NCI-H128 (cell line): ENCODE measurements at regions not wholly inside any gene's neighbourhood (a gene's known extent, or its start where the extent isn't known, plus 50 kb on each side); places are given as distances from the start of the nearest gene placed in this dataset.
"Not testable (repeated sequence)": the region's sequence is repeated elsewhere in the genome, so short reads cannot be mapped to it uniquely, and the experiment has no call there.

Experiments
- DNase-seq: peaks from one replicate; lab custom pipeline; 2025; ENCODE audit not compliant: unreplicated experiment; lab: John Stamatoyannopoulos, UW

- not testable (repeated sequence) for DNase-seq
These were observed 524.3 kb upstream of the CADM1 start for GRCh38 chr11:116028506-116028905.

- DNase-seq, result no peak
These were observed 495.2 kb upstream of the CADM1 start for GRCh38 chr11:115999437-115999836.

DNA sequence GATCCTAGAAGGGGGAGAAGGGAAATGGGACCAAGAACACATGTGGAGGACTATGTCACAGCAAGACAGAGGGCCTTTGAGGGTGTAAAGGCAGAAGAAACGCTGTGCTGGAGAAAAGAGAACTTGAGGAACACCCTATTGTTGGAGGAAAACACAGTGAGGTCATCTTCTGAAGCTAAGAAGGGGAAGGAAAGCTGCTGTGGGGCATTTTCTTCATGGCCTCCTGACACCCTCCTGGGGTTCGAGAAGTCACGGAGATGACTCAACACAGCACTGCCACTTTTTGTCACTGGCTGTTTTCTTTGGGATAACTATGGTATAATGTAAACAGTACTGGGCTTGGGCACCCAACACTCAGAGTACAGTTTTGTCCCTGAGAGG lies 492.6 kb upstream of the CADM1 start:
- no peak for DNase-seq

- no peak for DNase-seq
These were observed 492.1 kb upstream of the CADM1 start for GRCh38 chr11:115996125-115996807.

DNA sequence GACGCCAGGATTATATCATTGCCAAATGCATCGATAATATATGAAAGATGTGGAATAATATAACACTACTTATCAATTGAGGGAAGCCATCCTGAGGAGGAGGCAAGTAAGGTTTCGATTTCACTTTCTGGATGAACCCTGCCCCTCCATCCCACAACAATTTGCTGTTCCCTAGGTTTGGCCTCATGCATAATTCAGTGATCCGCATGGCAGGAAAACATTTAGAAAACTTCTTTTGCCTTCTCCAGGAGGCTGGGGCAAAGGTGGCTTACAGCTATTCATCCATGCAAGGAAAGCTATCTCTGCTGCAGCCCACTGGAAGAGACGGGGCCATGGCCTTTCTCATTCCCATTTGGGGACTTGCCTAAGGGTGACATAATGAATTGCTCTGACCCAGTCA lies 489.4 kb upstream of the CADM1 start:
- DNase-seq, result no peak

DNA sequence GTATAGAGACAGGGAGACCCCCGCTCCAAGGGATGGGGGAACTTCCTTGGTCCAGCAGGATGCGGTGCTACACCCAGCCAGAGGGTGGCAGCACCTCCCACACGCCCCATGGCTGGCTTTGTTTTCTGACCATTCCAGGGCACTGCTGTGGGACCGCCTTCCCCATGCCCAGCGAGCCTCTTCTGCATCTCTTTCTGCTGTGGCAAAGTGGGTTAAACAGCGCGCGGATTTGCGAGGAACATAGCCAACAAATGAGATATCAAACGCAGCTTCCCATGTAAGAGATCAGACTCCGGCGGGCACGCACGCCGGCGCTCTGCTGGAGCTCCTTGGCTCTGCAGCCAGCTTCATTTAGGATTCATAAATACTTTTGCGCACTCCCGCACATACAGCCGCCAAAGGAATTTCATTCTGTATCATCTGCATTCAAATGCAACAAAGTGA lies 485.8 kb upstream of the CADM1 start:
- DNase-seq, result no peak

DNA sequence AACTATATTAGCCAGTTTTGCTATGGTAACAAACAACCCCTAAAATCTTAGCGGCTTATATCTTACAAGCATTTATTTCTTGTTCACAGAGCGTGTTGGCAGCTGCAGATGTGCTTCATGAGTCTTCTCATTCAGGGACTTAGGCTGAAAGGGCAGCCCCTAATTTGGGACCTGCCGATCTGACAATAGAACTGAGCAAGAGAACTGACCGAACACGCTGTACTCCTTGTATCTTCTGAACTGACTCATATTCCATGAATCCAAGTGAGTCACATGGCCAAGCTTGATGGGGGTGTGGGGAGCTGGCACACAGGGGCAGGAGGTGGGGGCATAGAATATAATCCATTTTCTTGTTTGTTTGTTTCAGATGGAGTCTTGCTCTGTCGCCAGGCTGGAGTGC lies 481.7 kb upstream of the CADM1 start:
- DNase-seq, result no peak

DNA sequence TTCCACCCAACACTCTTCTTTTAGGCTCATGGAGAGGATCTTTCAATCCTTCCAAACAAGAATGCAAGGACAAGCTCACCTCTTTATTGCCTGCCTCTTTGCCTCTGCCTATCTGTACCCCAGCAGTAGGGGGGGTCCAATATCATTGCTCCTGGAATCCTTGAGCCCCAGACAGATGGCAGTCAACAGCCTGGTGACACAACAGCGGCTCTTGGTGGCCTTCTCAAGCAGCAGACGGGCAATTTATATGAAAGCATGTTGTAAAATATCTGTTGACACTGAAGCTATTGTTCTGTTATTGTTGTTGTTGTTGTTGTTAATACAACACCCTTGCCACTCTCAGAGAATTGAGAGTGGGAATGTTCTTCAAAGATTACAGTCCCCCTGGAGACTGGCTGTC lies 480.0 kb upstream of the CADM1 start:
- no peak for DNase-seq

- DNase-seq, result no peak
These were observed 478.5 kb upstream of the CADM1 start for GRCh38 chr11:115982666-115983065.

GRCh38 chr11:115981814-115982471 lies 477.7 kb upstream of the CADM1 start:
- DNase-seq, result no peak

GRCh38 chr11:115981104-115981481 lies 476.9 kb upstream of the CADM1 start:
- no peak for DNase-seq

DNA sequence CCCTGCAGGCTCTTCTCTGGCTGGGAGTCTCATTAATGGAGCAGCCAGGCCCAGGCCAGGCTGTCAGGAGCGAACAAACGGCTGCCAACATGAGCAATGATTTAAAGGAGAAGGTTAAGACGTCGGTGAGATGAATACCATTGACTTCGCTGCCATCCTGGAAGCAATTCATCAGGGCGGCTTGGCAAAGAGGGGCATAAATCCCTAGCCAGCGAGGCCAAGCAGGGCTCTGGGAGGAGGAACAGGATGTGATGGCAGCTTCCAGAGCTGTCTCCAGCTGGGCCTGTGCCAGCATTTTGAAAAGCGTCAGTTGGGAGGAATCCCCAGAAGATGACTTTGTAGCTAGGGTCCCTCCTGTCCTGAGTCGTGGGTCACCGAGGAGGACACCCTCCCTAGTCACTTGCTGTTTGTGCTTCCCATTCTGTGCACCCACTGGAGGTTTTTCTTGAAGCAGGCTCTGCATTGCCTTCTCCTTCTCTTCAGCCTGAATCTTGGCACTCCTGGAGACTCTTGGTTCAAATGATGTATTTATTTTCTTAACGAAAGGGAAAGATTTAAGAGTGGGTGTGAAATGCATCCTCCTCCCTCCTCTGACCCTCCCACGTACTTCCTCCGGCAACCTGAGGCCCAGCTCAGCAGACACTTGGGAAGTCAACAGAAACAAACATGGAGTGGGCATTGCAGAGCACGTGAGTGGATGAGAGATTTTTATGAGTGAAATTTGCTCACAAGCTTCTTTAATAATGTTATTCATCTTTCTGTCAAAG lies 476.3 kb upstream of the CADM1 start:
- no peak for DNase-seq

DNA sequence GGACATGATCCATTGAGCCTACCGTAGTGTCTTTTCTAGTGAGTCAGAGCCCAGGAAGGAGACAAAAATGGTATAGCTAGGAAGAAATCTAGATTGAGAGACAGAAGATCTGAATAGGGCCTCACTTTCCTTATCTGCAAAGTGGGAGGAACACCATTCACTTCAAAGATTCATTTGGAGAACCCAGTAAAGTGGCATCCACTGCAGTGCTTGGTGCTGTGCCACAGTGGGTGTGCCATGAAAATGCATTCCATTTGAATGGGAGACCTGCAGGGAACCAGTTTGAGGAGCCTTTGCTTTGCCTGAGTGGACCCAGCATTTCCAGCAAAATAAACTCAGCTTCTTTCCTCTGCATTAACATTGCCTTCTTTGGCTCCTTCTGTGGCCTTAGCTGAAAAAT lies 470.5 kb upstream of the CADM1 start:
- no peak for DNase-seq

GRCh38 chr11:115967203-115967602 lies 463.0 kb upstream of the CADM1 start:
- not testable (repeated sequence) for DNase-seq

- no peak for DNase-seq
These were observed 461.7 kb upstream of the CADM1 start for GRCh38 chr11:115965767-115966504.

DNA sequence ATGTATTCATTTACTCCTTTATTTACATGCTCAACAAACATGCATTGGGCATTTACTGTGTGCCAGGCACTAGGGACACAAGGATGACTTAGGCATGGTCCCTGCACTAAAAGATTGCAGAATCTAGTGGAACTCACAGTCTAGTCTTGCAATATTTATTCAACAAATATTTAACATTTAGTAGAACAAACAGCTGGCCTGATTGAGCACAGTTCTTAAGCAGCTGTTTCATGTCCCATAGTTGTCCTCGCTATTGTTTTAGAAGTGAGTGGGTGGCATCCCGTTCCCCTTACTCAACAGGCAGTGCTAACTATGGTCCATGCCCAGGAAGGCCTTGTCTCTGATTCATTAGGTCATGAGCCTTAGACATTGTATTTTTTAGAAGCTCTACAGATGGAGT lies 459.9 kb upstream of the CADM1 start:
- DNase-seq, result no peak

DNA sequence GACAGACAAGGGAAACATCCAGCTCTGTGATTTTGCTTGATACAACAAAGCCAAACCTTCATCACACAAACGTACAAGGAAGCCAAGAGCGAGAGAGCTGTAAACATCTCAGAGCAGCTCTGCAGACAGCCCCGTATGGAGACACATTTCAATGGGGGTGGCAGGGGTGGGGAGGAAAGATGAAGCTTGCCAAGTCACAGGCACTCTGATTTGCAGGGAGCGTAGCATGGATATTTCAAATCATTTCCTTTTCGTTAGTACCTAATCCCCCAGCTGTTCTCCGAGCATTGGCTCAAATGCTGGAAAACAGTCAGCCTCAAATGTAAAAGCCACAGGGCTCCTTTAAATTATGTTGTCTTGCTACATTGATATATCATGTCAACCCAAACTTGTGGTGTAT lies 458.9 kb upstream of the CADM1 start:
- DNase-seq, result no peak

- no peak for DNase-seq
These were observed 457.2 kb upstream of the CADM1 start for GRCh38 chr11:115961159-115962003.

DNA sequence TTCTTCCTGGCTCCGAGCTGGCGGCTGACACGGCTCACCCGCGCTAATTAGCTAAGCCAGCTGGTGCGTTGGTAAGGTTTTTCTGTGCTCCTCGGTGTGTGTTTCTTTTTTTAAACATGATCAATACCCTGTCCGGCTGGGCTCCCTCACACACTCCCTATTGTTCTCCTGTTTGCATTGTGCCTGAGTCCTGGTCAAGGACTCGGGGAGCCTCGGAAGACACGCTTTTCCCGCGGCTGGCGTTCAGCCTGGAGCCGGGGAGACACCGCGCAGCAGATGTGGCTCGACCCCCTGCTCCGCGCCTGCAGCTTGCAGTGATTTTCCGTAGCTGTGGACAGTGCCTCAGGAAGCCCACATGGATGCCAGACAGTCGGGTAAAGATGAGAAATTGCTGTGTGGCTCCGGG lies 454.9 kb upstream of the CADM1 start:
- DNase-seq, result no peak
